Liver (tissue), 3 donors: ENCODE measurements at regions not wholly inside any gene's neighbourhood (a gene's known extent, or its start where the extent isn't known, plus 50 kb on each side); places are given as distances from the start of the nearest gene placed in this dataset.

ENCODE experiments used
- CTCF ChIP-seq: fragments of 150-350 bp; IDR thresholded peaks from 2 replicates; pipeline ENCODE4 v1.5.1; 2017; ENCODE audit warnings: improper control_type of control experiment, low read depth, low read length; ENCODE audit not compliant: missing input control
- EGR1 ChIP-seq, 2 donors: IDR thresholded peaks; 2 replicates each; pipeline ENCODE4 v1.6.1; 2016 to 2018; ENCODE audit warnings: antibody characterized with exemption in 2 of 2, low read depth in 2 of 2
- GABPA ChIP-seq, 2 donors: IDR thresholded peaks in 1 of 2; conservative IDR thresholded peaks in 1 of 2; 2 replicates each; pipeline ENCODE4 v1.6.1; 2016; ENCODE audit warnings: antibody characterized with exemption in 2 of 2, mild to moderate bottlenecking in 1 of 2, moderate library complexity in 1 of 2
- HNF4A ChIP-seq, 2 donors: conservative IDR thresholded peaks; 2 replicates each; pipeline ENCODE4 v1.6.1; 2016; ENCODE audit warnings: antibody characterized with exemption in 2 of 2, mild to moderate bottlenecking in 2 of 2
- HNF4G ChIP-seq: IDR thresholded peaks from 2 replicates; pipeline ENCODE4 v1.6.1; 2016; ENCODE audit warnings: antibody characterized with exemption
- JUND ChIP-seq, 2 donors: IDR thresholded peaks; 2 replicates each; pipeline ENCODE4 v1.6.1; 2016; ENCODE audit warnings: antibody characterized with exemption in 2 of 2
- RAD21 ChIP-seq, 2 donors: IDR thresholded peaks; 2 replicates each; pipeline ENCODE4 v1.6.1; 2016; ENCODE audit warnings: antibody characterized with exemption in 2 of 2, mild to moderate bottlenecking in 2 of 2
- RXRA ChIP-seq, 2 donors: IDR thresholded peaks; 2 replicates each; pipeline ENCODE4 v1.6.1; 2017 to 2018; ENCODE audit warnings: antibody characterized with exemption in 2 of 2, mild to moderate bottlenecking in 1 of 2
- SP1 ChIP-seq: IDR thresholded peaks from 2 replicates; pipeline ENCODE4 v1.6.1; 2018; ENCODE audit warnings: antibody characterized with exemption, mild to moderate bottlenecking
- TAF1 ChIP-seq: conservative IDR thresholded peaks from 2 replicates; pipeline ENCODE4 v1.6.1; 2016; ENCODE audit warnings: antibody characterized with exemption, mild to moderate bottlenecking
- TF ChIP-seq, protein P1 (sequence below): IDR thresholded peaks from 2 replicates; pipeline ENCODE4 v1.6.1; 2016; ENCODE audit warnings: antibody characterized with exemption, mild to moderate bottlenecking
- TF ChIP-seq, protein P2 (sequence below): IDR thresholded peaks from 2 replicates; pipeline ENCODE4 v1.6.1; 2016; ENCODE audit warnings: antibody characterized with exemption
- donor health status: healthy.
- donor health status: healthy.

GRCh38 chr1:221437171-221437570 is 304.7 kb downstream of the DUSP10 start:
- no peak for TF ChIP-seq CTCF
- TF ChIP-seq JUND (IDR thresholded peaks at IDR 0.05) = no peak
- TF ChIP-seq EGR1 (IDR thresholded peaks at IDR 0.05; ENCODE audit: low read depth in 2 of 2) = no peak
- TF ChIP-seq HNF4G = no peak
- TF ChIP-seq, protein P1, sequence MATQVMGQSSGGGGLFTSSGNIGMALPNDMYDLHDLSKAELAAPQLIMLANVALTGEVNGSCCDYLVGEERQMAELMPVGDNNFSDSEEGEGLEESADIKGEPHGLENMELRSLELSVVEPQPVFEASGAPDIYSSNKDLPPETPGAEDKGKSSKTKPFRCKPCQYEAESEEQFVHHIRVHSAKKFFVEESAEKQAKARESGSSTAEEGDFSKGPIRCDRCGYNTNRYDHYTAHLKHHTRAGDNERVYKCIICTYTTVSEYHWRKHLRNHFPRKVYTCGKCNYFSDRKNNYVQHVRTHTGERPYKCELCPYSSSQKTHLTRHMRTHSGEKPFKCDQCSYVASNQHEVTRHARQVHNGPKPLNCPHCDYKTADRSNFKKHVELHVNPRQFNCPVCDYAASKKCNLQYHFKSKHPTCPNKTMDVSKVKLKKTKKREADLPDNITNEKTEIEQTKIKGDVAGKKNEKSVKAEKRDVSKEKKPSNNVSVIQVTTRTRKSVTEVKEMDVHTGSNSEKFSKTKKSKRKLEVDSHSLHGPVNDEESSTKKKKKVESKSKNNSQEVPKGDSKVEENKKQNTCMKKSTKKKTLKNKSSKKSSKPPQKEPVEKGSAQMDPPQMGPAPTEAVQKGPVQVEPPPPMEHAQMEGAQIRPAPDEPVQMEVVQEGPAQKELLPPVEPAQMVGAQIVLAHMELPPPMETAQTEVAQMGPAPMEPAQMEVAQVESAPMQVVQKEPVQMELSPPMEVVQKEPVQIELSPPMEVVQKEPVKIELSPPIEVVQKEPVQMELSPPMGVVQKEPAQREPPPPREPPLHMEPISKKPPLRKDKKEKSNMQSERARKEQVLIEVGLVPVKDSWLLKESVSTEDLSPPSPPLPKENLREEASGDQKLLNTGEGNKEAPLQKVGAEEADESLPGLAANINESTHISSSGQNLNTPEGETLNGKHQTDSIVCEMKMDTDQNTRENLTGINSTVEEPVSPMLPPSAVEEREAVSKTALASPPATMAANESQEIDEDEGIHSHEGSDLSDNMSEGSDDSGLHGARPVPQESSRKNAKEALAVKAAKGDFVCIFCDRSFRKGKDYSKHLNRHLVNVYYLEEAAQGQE = no peak
- TF ChIP-seq TAF1 = no peak
- TF ChIP-seq, protein P2, sequence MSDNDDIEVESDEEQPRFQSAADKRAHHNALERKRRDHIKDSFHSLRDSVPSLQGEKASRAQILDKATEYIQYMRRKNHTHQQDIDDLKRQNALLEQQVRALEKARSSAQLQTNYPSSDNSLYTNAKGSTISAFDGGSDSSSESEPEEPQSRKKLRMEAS = no peak
- TF ChIP-seq GABPA (IDR thresholded peaks at IDR 0.05 in 1 of 2, conservative IDR thresholded peaks at IDR 0.05 in 1 of 2) = no peak
- no peak for TF ChIP-seq SP1
- no peak for TF ChIP-seq HNF4A (conservative IDR thresholded peaks at IDR 0.05)
- no peak for TF ChIP-seq RAD21 (IDR thresholded peaks at IDR 0.05)
- TF ChIP-seq RXRA (IDR thresholded peaks at IDR 0.05) = no peak
